Tibial artery (tissue), 4 donors: ENCODE measurements at regions not wholly inside any gene's neighbourhood (a gene's known extent, or its start where the extent isn't known, plus 50 kb on each side); places are given as distances from the start of the nearest gene placed in this dataset.
"Not testable (repeated sequence)": the region's sequence is repeated elsewhere in the genome, so short reads cannot be mapped to it uniquely, and the experiment has no call there.

ENCODE experiments used
- DNase-seq, 2 donors: peaks; one replicate each; pipeline ENCODE4 v3.0.0-alpha.2; 2019
- H3K27ac ChIP-seq, 2 donors: fragments of 200-600 bp; sonication (generic) in 1 of 2; 1 replicate in 1 of 2; 2 replicates in 1 of 2; pipeline ENCODE4 v1.5.1; 2018 to 2019; ENCODE audit warnings: mild to moderate bottlenecking in 1 of 2
- H3K27me3 ChIP-seq, 2 donors: fragments of 200-600 bp; sonication (generic) in 1 of 2; one replicate each; pipeline versions ENCODE4 v1.5.1 to v1.6.0; 2016 to 2019
- H3K36me3 ChIP-seq, 3 donors: fragments of 200-600 bp; sonication (generic) in 2 of 3; one replicate each; pipeline ENCODE4 v1.5.1; 2016 to 2019; ENCODE audit warnings: mild to moderate bottlenecking in 2 of 3
- H3K4me1 ChIP-seq, 4 donors: fragments of 200-600 bp; sonication (generic) in 2 of 4; 1 replicate in 3 of 4; 2 replicates in 1 of 4; pipeline ENCODE4 v1.5.1; 2016 to 2019
- H3K4me3 ChIP-seq, 2 donors: fragments of 200-600 bp; sonication (generic) in 1 of 2; 1 replicate in 1 of 2; 2 replicates in 1 of 2; pipeline ENCODE4 v1.5.1; 2018 to 2019; ENCODE audit warnings: mild to moderate bottlenecking in 2 of 2
- H3K9me3 ChIP-seq, 3 donors: fragments of 200-600 bp; sonication (generic) in 1 of 3; one replicate each; pipeline ENCODE4 v1.5.1; 2016 to 2019
- CTCF ChIP-seq, 2 experiments: fragments of 200-600 bp in 1 of 2; fragments of 450-650 bp in 1 of 2; IDR thresholded peaks; one replicate each; pipeline ENCODE4 v1.5.1; 2017 to 2019; ENCODE audit warnings: antibody characterized with exemption in 2 of 2, mild to moderate bottlenecking in 1 of 2, moderate library complexity in 1 of 2
- intact Hi-C: fragments of 100-400 bp; cut with DNase I; formaldehyde crosslinking; loops from one replicate; pipeline ENCODE4 v1.15.0; 2023; ENCODE audit warnings: low total_unique reads

- intact Hi-C loops, result no loop called here
- no peak overlapping the region for H3K27ac ChIP-seq
- no peaks in the 10 kb centered on the region for H3K9me3 ChIP-seq
- no peaks in the 10 kb centered on the region for H3K36me3 ChIP-seq
- DNase-seq, result no peak
- H3K4me3 ChIP-seq, result no peak overlapping the region
- no peaks in the 10 kb centered on the region for H3K4me1 ChIP-seq
- H3K27me3 ChIP-seq, result no peaks in the 10 kb centered on the region
- no peak for TF ChIP-seq CTCF (IDR thresholded peaks at IDR 0.05)
Observed at GRCh38 chr3:64361962-64362735, 136.9 kb upstream of the PRICKLE2 start.

- H3K9me3 ChIP-seq, H3K27ac ChIP-seq, H3K36me3 ChIP-seq, H3K27me3 ChIP-seq, DNase-seq, H3K4me1 ChIP-seq, H3K4me3 ChIP-seq, intact Hi-C loops: not testable (repeated sequence)
Observed at GRCh38 chr3:64361036-64361435, 135.8 kb upstream of the PRICKLE2 start.

- no peak for TF ChIP-seq CTCF (IDR thresholded peaks at IDR 0.05)
- H3K36me3 ChIP-seq, result no peaks in the 10 kb centered on the region
- no peaks in the 10 kb centered on the region for H3K4me1 ChIP-seq
- no peak overlapping the region for H3K4me3 ChIP-seq
- intact Hi-C loops, result no loop called here
- no peak for DNase-seq
- no peak overlapping the region for H3K27ac ChIP-seq
- H3K9me3 ChIP-seq, result no peaks in the 10 kb centered on the region
- H3K27me3 ChIP-seq, result no peaks in the 10 kb centered on the region
Observed at GRCh38 chr3:64360280-64360679, 135.0 kb upstream of the PRICKLE2 start.

GRCh38 chr3:64359735-64360134 lies 134.5 kb upstream of the PRICKLE2 start:
- H3K27ac ChIP-seq, result no peak overlapping the region
- H3K9me3 ChIP-seq, result no peaks in the 10 kb centered on the region
- no peaks in the 10 kb centered on the region for H3K27me3 ChIP-seq
- no peak for TF ChIP-seq CTCF (IDR thresholded peaks at IDR 0.05)
- no peaks in the 10 kb centered on the region for H3K36me3 ChIP-seq
- no peak overlapping the region for H3K4me3 ChIP-seq
- intact Hi-C loops, result no loop called here
- peaks cover 0 to 3% (median 0%) of the 10 kb centered on the region in 4 donors for H3K4me1 ChIP-seq
- DNase-seq, result no peak

- no peaks in the 10 kb centered on the region for H3K36me3 ChIP-seq
- H3K27me3 ChIP-seq, result no peaks in the 10 kb centered on the region
- peaks cover 0 to 3% (median 0%) of the 10 kb centered on the region in 4 donors for H3K4me1 ChIP-seq
- no peak for TF ChIP-seq CTCF (IDR thresholded peaks at IDR 0.05)
- intact Hi-C loops, result no loop called here
- H3K9me3 ChIP-seq, result no peaks in the 10 kb centered on the region
- DNase-seq, result no peak
- no peak overlapping the region for H3K27ac ChIP-seq
- no peak overlapping the region for H3K4me3 ChIP-seq
Observed at GRCh38 chr3:64358853-64359252, 133.6 kb upstream of the PRICKLE2 start.

- H3K4me3 ChIP-seq, result no peak overlapping the region
- peaks cover 0 to 3% (median 0%) of the 10 kb centered on the region in 4 donors for H3K4me1 ChIP-seq
- TF ChIP-seq CTCF (IDR thresholded peaks at IDR 0.05), result no peak
- DNase-seq, result no peak
- no peak overlapping the region for H3K27ac ChIP-seq
- no peaks in the 10 kb centered on the region for H3K27me3 ChIP-seq
- H3K36me3 ChIP-seq, result no peaks in the 10 kb centered on the region
- H3K9me3 ChIP-seq, result no peaks in the 10 kb centered on the region
- intact Hi-C loops, result no loop called here
Observed at GRCh38 chr3:64358176-64358575, 132.9 kb upstream of the PRICKLE2 start.
